Small intestine (tissue), 7 donors: ENCODE measurements at regions not wholly inside any gene's neighbourhood (a gene's known extent, or its start where the extent isn't known, plus 50 kb on each side); places are given as distances from the start of the nearest gene placed in this dataset.

Experiments
- DNase-seq, 2 donors: peaks; one replicate each; pipeline versions ENCODE4 v3.0.0 to v3.0.0-alpha.2; 2013
- FAIRE-seq: peaks from 2 replicates; lab custom pipeline; 2012; peaks lifted over from hg19 to GRCh38; lab: Jason Lieb, UNC
- H3K27ac ChIP-seq, 3 donors: one replicate each; pipeline ENCODE4 v1.5.1; 2013; ENCODE audit warnings: low read length in 2 of 3, mild to moderate bottlenecking in 2 of 3, control low read depth in 1 of 3, inconsistent platforms in 1 of 3, low read depth in 1 of 3, moderate library complexity in 1 of 3
- H3K27me3 ChIP-seq, 3 donors: one replicate each; pipeline ENCODE4 v1.6.1; 2013; ENCODE audit warnings: low read length in 3 of 3, inconsistent platforms in 1 of 3; ENCODE audit not compliant: control insufficient read depth in 3 of 3, insufficient read depth in 3 of 3
- H3K36me3 ChIP-seq, 3 donors: one replicate each; pipeline ENCODE4 v1.6.1; 2013; ENCODE audit warnings: low read length in 3 of 3, inconsistent platforms in 1 of 3, low read depth in 1 of 3, mild to moderate bottlenecking in 1 of 3, moderate library complexity in 1 of 3; ENCODE audit not compliant: control insufficient read depth in 3 of 3, insufficient read depth in 2 of 3
- H3K4me1 ChIP-seq, 3 donors: one replicate each; pipeline ENCODE4 v1.6.1; 2013; ENCODE audit warnings: low read length in 2 of 3, inconsistent platforms in 1 of 3, low read depth in 1 of 3, mild to moderate bottlenecking in 1 of 3, moderate library complexity in 1 of 3; ENCODE audit not compliant: control insufficient read depth in 3 of 3, insufficient read depth in 2 of 3
- H3K4me3 ChIP-seq, 3 donors: one replicate each; pipeline ENCODE4 v1.5.1; 2013; ENCODE audit warnings: low read length in 3 of 3, control low read depth in 1 of 3, inconsistent platforms in 1 of 3, low read depth in 1 of 3, mild to moderate bottlenecking in 1 of 3, moderate library complexity in 1 of 3
- H3K9me3 ChIP-seq, 2 donors: one replicate each; pipeline ENCODE4 v1.6.1; 2013; ENCODE audit warnings: low read depth in 1 of 2, low read length in 1 of 2; ENCODE audit not compliant: control insufficient read depth in 2 of 2, insufficient read depth in 1 of 2
- WGBS, 3 donors: extraction: QIAGEN DNeasy Blood & Tissue Kit; methylation state at CpG; one replicate each; pipeline ENCODE4 v1.1.7; 2013; 5-methylcytosine and 5-hydroxymethylcytosine counted together
- donor health status: healthy with polysubstance abuse.
- donor health status: control.
- donor health status: control.
- donor health status: Bipolar disorder and iron deficiency.
- donor health status: healthy.

- Histone ChIP-seq H3K27me3 (no peaks in the 10 kb centered on the region), H3K9me3 (peaks cover 0 to 2% of the 10 kb centered on the region in 2 donors), H3K4me1 (peaks cover 0 to 25% (median 2%) of the 10 kb centered on the region in 3 donors), H3K36me3 (no peaks in the 10 kb centered on the region), H3K4me3 (no peak overlapping the region), H3K27ac (no peak overlapping the region)
- FAIRE-seq (no peak), DNase-seq (no peak)
- 59 to 75% (median 67%) methylated on average over 1 of the region's 1 CpG for WGBS, 3 donors
These were observed 180.2 kb upstream of the KLHL29 start for GRCh38 chr2:23204685-23205242.

- no peaks in the 10 kb centered on the region for H3K9me3 ChIP-seq
- no peaks in the 10 kb centered on the region for H3K27me3 ChIP-seq
- 61 to 79% (median 66%) methylated on average over 8 of the region's 8 CpGs for WGBS, 3 donors
- no peaks in the 10 kb centered on the region for H3K36me3 ChIP-seq
- H3K27ac ChIP-seq, result no peak overlapping the region
- DNase-seq (no peak), FAIRE-seq (no peak)
- H3K4me1 ChIP-seq, result peaks cover 0 to 22% (median 2%) of the 10 kb centered on the region in 3 donors
- H3K4me3 ChIP-seq, result no peak overlapping the region
These were observed 178.3 kb upstream of the KLHL29 start for GRCh38 chr2:23206650-23207049.

GRCh38 chr2:23207871-23208270 is 177.1 kb upstream of the KLHL29 start:
- Histone ChIP-seq H3K27ac (peak overlapping the region in 1 of 3 donors; percentile 86), H3K36me3 (no peaks in the 10 kb centered on the region), H3K27me3 (no peaks in the 10 kb centered on the region), H3K4me3 (no peak overlapping the region), H3K4me1 (peaks cover 0 to 22% (median 2%) of the 10 kb centered on the region in 3 donors), H3K9me3 (no peaks in the 10 kb centered on the region)
- 23 to 55% (median 27%) methylated on average over 5 of the region's 5 CpGs for WGBS, 3 donors
- FAIRE-seq (no peak), DNase-seq (peak; percentile 66 to 75)

- Histone ChIP-seq H3K27ac (peak overlapping the region in 2 of 3 donors; percentile 56 to 86), H3K27me3 (no peaks in the 10 kb centered on the region), H3K4me3 (no peak overlapping the region), H3K4me1 (peaks cover 0 to 22% (median 2%) of the 10 kb centered on the region in 3 donors), H3K9me3 (no peaks in the 10 kb centered on the region), H3K36me3 (no peaks in the 10 kb centered on the region)
- 7 to 46% (median 24%) methylated on average over 2 of the region's 2 CpGs for WGBS, 3 donors
- FAIRE-seq (no peak), DNase-seq (peak; percentile 37 to 66)
These were observed 176.6 kb upstream of the KLHL29 start for GRCh38 chr2:23208339-23208738.

GRCh38 chr2:23209059-23209458 is 175.9 kb upstream of the KLHL29 start:
- FAIRE-seq (no peak), DNase-seq (peak; percentile 40 to 70)
- H3K27me3 ChIP-seq, result no peaks in the 10 kb centered on the region
- no peak overlapping the region for H3K4me3 ChIP-seq
- H3K4me1 ChIP-seq, result peaks cover 0 to 22% (median 2%) of the 10 kb centered on the region in 3 donors
- no peaks in the 10 kb centered on the region for H3K36me3 ChIP-seq
- WGBS, 3 donors, result 0% methylated on average over 1 of the region's 1 CpG
- H3K27ac ChIP-seq, result peak overlapping the region in 2 of 3 donors; percentile 56 to 86
- H3K9me3 ChIP-seq, result no peaks in the 10 kb centered on the region

- 23 to 62% (median 54%) methylated on average over 5 of the region's 5 CpGs for WGBS, 3 donors
- DNase-seq (peak; percentile 66 to 67), FAIRE-seq (no peak)
- Histone ChIP-seq H3K27me3 (no peaks in the 10 kb centered on the region), H3K36me3 (no peaks in the 10 kb centered on the region), H3K9me3 (peaks cover 0 to 6% of the 10 kb centered on the region in 2 donors), H3K4me3 (no peak overlapping the region), H3K4me1 (peaks cover 0 to 22% (median 2%) of the 10 kb centered on the region in 3 donors), H3K27ac (no peak overlapping the region)
These were observed 172.9 kb upstream of the KLHL29 start for GRCh38 chr2:23211987-23212583.

- no peak for FAIRE-seq
- DNase-seq, result no peak
- Histone ChIP-seq H3K27ac (no peak overlapping the region), H3K27me3 (no peaks in the 10 kb centered on the region), H3K9me3 (peaks cover 0 to 6% of the 10 kb centered on the region in 2 donors), H3K4me3 (no peak overlapping the region), H3K36me3 (no peaks in the 10 kb centered on the region), H3K4me1 (peaks cover 0 to 15% (median 2%) of the 10 kb centered on the region in 3 donors)
- 92 to 97% (median 95%) methylated on average over 7 of the region's 7 CpGs for WGBS, 3 donors
These were observed 171.8 kb upstream of the KLHL29 start for GRCh38 chr2:23213196-23213595.

GRCh38 chr2:23215016-23215415 is 170.0 kb upstream of the KLHL29 start:
- DNase-seq, result no peak
- Histone ChIP-seq H3K36me3 (no peaks in the 10 kb centered on the region), H3K27me3 (no peaks in the 10 kb centered on the region), H3K4me1 (no peaks in the 10 kb centered on the region), H3K9me3 (peaks cover 0 to 6% of the 10 kb centered on the region in 2 donors), H3K4me3 (no peak overlapping the region), H3K27ac (no peak overlapping the region)
- 93 to 100% (median 94%) methylated on average over 3 of the region's 3 CpGs for WGBS, 3 donors
- no peak for FAIRE-seq
